ENCODE measurements at regions not wholly inside any gene's neighbourhood (a gene's known extent, or its start where the extent isn't known, plus 50 kb on each side); places are given as distances from the start of the nearest gene placed in this dataset.

DNA sequence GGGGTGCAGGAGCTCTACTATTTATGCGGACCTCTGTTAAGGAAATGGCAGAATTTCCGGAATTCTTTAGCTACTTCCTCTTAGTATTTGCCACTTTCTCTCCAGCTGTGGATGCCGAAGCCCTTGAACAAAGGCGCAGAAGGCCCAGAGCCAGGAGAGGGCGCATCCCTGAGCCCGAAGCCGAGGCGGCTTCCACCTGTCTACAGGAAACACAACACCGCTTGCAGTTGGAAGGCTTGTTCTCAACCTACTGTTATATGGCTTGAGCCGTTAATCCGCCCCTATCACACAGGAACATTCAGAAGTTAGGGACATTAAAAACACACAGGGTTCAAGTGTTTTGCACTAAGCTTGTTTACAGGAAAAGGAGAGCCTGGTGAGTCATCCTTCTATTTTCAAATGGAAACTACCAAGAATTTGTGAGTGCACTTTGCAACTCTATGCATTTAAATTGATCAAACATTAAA, 417.1 kb downstream of the BCKDHB start:
- TF ChIP-seq, protein P1, sequence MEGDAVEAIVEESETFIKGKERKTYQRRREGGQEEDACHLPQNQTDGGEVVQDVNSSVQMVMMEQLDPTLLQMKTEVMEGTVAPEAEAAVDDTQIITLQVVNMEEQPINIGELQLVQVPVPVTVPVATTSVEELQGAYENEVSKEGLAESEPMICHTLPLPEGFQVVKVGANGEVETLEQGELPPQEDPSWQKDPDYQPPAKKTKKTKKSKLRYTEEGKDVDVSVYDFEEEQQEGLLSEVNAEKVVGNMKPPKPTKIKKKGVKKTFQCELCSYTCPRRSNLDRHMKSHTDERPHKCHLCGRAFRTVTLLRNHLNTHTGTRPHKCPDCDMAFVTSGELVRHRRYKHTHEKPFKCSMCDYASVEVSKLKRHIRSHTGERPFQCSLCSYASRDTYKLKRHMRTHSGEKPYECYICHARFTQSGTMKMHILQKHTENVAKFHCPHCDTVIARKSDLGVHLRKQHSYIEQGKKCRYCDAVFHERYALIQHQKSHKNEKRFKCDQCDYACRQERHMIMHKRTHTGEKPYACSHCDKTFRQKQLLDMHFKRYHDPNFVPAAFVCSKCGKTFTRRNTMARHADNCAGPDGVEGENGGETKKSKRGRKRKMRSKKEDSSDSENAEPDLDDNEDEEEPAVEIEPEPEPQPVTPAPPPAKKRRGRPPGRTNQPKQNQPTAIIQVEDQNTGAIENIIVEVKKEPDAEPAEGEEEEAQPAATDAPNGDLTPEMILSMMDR (IDR thresholded peaks at IDR 0.05): no peak; the same call in 1 of the 2 replicates
- TF ChIP-seq ZFX (IDR thresholded peaks at IDR 0.05; ENCODE audit: borderline replicate concordance): no peak

Data from 22Rv1 (cell line).